ENCODE measurements at regions not wholly inside any gene's neighbourhood (a gene's known extent, or its start where the extent isn't known, plus 50 kb on each side); places are given as distances from the start of the nearest gene placed in this dataset.

- TF ChIP-seq CTCF (conservative IDR thresholded peaks at IDR 0.05; ENCODE audit: control insufficient read depth, insufficient read depth, low read depth, low read length) = no peak
- H3K4me3 ChIP-seq (ENCODE audit: control insufficient read depth, low read depth, low read length) = no peak overlapping the region
- no peak for DNase-seq (ENCODE audit: low read depth)
Measured at GRCh38 chr2:9758741-9759140, 84.5 kb upstream of the TAF1B start.

- no peak for TF ChIP-seq CTCF (conservative IDR thresholded peaks at IDR 0.05; ENCODE audit: control insufficient read depth, insufficient read depth, low read depth, low read length)
- no peak overlapping the region for H3K4me3 ChIP-seq (ENCODE audit: control insufficient read depth, low read depth, low read length)
- DNase-seq (ENCODE audit: low read depth) = no peak
Measured at GRCh38 chr2:9760069-9760901, 83.0 kb upstream of the TAF1B start.

- no peak overlapping the region for H3K4me3 ChIP-seq (ENCODE audit: control insufficient read depth, low read depth, low read length)
- DNase-seq (ENCODE audit: low read depth) = no peak
- TF ChIP-seq CTCF (conservative IDR thresholded peaks at IDR 0.05; ENCODE audit: control insufficient read depth, insufficient read depth, low read depth, low read length) = no peak
Measured at GRCh38 chr2:9760902-9761228, 82.4 kb upstream of the TAF1B start.

GRCh38 chr2:9761577-9761976, 81.7 kb upstream of the TAF1B start:
- no peak for DNase-seq (ENCODE audit: low read depth)
- H3K4me3 ChIP-seq (ENCODE audit: control insufficient read depth, low read depth, low read length) = no peak overlapping the region
- no peak for TF ChIP-seq CTCF (conservative IDR thresholded peaks at IDR 0.05; ENCODE audit: control insufficient read depth, insufficient read depth, low read depth, low read length)

- no peak for TF ChIP-seq CTCF (conservative IDR thresholded peaks at IDR 0.05; ENCODE audit: control insufficient read depth, insufficient read depth, low read depth, low read length)
- H3K4me3 ChIP-seq (ENCODE audit: control insufficient read depth, low read depth, low read length) = no peak overlapping the region
- DNase-seq (ENCODE audit: low read depth) = no peak
Measured at GRCh38 chr2:9762164-9762563, 81.1 kb upstream of the TAF1B start.

- no peak for DNase-seq (ENCODE audit: low read depth)
- TF ChIP-seq CTCF (conservative IDR thresholded peaks at IDR 0.05; ENCODE audit: control insufficient read depth, insufficient read depth, low read depth, low read length) = no peak
- H3K4me3 ChIP-seq (ENCODE audit: control insufficient read depth, low read depth, low read length) = no peak overlapping the region
Measured at GRCh38 chr2:9762941-9763340, 80.3 kb upstream of the TAF1B start.

All from fibroblast of mammary gland (primary cell).